Tongue (tissue), 2 donors: ENCODE measurements at regions not wholly inside any gene's neighbourhood (a gene's known extent, or its start where the extent isn't known, plus 50 kb on each side); places are given as distances from the start of the nearest gene placed in this dataset. TPM values are rescaled to one million over a fixed set of nuclear protein-coding genes. Genes with fewer than 3 reads are reported as not detected.

Experiments used
- DNase-seq: peaks from one replicate; pipeline ENCODE4 v3.0.0-alpha.2; 2015
- small RNA-seq: library from RNA; depleted of rRNA; stranded (forward); fragments of <200 nt; gene quantifications from one replicate; pipeline ENCODE3, GENCODE V24; 2014; ENCODE audit warnings: low replicate concordance

DNA sequence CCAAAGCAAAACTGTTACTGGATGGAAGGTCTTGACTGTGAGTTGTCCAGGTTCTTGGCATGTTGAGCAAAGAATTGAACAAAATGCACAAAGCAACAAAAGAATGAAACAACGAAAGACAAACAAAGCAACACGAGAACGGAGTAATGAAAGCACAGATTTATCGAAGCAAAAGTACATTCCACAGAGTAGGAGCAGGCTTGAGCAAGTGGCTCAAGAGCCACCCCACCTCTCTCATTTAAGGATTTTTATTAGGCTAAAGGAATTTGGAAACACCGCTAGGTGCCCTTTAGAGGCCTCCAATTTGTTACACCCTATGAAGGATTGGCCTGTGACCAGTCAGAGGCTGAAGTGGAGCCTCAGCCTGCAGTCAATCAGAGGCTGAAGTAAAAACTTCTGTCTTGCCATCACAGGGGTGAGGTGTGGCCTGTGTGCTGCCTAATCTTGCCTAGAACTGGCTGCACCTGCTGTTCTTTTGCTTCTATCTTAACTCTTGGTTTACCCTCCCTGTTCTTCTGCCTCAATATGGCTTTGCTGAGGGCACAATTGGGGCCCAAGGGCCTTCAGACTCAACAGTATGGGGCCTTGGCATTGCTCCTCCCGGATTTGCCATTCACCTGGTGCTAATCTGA, 59.4 kb upstream of the FTH1 start:
- DNase-seq = no peak

DNA sequence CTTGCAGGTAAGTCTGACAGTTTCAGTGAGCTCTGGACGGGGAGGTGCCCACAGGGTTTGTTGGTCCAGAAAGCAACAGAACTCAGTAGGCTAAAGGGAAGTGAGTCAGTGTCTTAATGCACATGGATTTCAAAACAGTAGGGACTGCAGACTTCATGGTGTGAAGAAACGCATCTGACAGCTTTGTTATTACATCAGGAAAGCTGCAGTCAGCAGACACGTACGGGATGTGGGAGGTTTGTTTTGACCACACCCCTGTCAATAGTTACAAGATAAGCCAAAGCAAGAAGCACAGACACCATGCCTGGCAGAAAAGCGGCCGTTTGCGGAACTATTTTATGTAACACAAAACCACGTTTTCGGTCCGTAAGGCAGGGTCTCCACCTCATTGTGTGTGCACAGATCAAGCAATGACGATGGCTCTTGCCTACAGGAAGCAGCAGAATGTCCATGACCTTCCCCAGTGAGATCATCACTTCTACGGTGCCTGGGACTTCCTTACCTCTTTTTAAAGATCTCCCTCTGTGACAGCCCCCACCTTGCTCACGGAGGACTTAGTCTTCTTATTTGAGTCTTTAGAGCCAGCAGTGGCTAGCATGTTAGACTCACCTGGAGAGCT, 58.2 kb upstream of the FTH1 start:
- peak; percentile 48 for DNase-seq

DNA sequence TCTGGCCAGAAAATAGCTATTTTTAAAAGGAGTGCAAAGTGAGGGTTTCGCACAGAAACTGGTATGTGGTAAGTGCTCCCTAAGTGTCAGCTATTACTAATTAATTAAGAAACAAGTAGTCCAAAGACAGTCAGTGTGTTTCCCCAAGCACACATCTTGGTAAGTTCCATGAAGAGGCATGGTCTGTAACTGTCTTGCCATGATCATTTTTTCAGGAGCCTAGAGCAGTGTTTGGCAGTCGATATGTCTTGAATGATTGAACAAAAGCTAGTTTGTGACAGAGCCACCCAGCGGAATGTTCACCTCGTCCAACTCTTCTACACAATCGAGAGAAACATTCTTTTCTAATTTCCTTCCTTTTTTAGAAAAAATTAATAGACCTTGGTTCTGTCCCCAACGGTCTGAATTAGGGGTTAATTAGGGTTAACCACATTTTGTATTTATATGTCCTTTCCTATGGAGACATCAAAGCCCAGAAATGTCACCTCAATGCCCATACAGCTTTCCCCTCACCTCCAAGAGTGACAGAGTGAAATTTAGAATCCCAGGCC, 57.6 kb upstream of the FTH1 start:
- no peak for DNase-seq

DNA sequence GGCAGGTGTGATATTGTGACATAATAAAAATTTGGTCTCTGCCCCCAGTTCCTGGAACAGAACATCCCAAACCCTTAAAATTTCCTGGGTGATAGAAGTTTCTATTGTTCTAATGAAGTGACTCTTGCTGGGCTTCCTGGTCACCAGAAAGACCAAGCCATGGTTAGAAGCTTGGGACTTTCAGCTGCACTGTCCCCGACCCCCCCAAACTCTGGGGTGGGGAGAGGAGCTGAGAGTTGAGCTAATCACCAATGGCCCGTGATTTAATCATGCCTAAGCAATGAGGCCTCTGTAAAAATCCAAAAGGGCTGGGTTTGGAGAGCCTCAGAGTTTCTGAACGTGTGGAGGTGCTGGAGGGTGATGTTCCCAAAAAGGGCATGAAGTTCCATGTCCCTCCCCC, 54.8 kb upstream of the FTH1 start:
- no peak for DNase-seq

DNA sequence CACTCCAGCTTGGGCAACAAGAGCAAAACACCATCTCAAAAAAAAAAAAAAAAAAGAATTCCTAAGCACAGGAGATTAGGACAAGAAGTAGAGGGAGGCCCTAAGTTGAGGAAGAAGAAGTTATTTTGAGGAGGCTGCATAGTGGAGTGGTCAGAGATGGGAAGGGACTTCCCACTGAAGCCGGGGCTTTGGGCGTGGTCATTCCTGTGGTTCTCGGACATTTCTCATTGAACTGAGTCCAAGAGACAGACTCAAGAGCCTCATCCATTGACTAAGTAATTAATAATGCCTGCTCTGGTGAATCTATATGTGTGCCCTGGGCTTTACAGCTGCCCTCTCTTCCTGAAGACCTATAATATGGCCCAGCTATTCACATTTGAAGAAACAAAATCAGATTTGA, 53.2 kb upstream of the FTH1 start:
- no peak for DNase-seq

DNA sequence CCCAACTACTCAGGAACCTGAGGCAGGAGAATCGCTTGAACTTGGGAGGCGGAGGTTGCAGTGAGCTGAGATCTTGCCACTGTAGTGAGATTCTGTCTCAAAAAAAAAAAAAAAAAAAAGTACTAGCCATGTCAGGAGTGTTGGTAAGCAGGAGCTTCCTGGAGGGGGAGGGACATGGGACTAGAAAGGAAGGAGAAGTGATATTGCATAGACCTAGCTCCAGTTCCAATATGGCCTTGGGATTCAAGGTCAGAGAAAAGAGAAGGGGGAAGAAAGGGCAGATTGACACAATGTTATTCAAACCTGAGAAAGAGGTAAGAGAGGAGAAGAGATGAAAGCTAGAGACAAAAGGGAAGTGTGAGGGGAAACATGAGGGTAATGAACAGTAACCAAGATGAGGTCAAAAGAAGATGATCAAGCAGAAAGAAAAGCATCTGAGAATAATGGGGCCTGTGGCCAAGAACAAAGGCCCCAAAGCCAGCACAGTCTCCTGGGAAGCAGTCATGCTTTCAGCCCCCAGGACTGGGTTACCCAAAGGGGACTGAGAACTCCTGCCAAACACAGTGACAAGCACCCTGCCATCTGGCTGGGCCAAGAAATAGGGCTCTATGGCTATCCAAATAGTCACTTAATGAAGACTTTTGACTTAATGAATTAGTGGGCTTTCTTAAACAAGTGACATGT, 51.7 kb upstream of the FTH1 start:
- no peak for DNase-seq

DNA sequence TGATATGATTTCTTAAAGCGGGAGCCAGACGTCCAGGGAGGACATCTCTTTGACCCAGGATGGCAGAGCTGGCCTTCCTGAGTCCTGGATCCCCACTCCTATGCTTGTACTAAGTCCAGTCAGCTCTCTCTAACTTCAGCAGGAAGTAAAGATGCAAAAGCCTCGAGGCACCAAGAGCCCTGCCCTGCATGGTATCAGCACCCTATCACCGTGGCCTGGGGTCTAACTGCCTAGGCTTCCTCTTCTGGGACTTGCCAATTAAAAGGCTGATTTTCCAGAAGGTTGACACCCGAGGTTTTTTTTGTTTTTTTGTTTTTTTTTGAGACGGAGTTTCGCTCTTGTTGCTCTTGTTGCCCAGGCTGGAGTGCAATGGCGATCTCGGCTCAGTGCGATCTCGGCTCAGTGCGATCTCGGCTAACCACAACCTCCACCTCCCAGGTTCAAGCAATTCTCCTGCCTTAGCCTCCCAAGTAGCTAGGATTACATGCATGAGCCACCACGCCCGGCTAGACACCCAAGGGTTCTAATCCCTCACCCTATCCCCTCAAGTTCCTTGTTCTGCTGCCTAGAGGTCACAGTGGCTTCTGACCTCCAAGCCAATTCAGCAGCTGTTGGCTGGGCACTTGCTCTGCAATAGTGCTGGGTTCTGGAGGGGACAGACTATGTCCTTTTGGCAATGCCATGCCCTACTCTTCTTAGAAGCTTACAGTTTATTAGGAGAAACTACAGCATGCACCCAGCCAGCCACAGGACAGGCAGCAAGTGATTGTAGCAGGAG, 50.6 kb upstream of the FTH1 start:
- DNase-seq = no peak

Small RNAs in the stretch of these regions (small RNA-seq; reads per million reads assigned to genes)
- gene AP003733.2 = not detected
